NCI-H146 (cell line): ENCODE measurements at regions not wholly inside any gene's neighbourhood (a gene's known extent, or its start where the extent isn't known, plus 50 kb on each side); places are given as distances from the start of the nearest gene placed in this dataset.

Source experiments
- DNase-seq: peaks from one replicate; lab custom pipeline; 2025; lab: John Stamatoyannopoulos, UW

GRCh38 chr13:107252428-107252827, 684.5 kb upstream of the ARGLU1 start:
- no peak for DNase-seq

DNA sequence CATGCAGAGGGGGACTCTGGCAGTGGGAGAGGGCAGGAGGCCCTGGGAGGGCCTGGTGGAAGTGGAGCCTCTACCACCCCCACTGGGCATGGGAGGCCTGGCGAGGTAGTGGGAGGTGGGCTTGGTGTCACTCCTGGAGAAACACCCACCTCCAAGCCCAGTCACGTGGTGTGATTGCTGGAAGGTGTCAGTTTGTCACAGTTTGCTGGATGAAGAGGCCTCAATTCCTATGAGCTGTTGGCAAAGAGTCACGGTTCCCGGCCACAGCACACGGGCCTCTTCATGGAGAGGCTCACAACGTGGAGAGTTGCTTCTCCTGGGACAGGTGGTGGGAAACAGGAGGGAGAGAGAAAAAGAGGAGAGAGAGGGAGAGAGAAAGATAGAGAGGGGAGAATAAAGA, 684.1 kb upstream of the ARGLU1 start:
- no peak for DNase-seq

DNA sequence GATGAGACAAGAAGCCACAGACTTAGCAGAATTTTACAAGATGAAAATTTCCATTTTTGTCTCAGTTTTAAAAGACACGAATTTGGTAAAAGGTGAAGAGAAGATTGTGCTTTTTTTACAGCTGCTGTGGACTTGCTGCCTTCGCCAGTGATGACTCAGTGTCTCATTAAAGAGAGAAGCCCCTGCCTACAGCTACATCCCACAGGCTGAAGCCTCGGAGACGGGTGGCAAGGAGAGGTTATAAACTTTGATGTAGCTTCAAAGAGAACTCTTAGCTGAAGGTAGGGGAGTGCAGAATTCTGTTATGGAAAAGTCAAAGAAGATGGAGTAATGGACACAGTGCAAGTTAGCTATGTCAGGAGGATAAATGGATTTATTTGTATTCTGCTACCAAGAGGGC, 683.4 kb upstream of the ARGLU1 start:
- DNase-seq = no peak

GRCh38 chr13:107250628-107251027, 682.7 kb upstream of the ARGLU1 start:
- no peak for DNase-seq

DNA sequence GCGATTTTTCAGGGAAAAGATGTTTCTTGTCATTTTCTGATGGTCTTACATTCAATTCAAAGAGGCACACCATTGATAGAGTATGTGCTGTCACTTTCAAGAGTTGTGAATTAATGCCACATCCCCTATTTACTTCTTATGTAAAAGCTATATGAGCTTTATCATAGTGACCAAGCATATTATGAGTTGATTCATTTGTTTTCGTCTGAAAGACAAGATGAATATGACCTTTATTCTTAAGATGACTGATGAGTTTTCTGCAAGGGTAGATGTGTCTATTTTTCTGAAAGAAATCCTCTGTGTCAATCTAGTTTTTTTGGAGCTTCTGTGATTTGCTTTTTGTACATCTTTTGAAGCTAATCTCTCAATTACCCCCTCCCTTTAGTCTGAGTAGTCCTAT, 676.3 kb upstream of the ARGLU1 start:
- no peak for DNase-seq

DNA sequence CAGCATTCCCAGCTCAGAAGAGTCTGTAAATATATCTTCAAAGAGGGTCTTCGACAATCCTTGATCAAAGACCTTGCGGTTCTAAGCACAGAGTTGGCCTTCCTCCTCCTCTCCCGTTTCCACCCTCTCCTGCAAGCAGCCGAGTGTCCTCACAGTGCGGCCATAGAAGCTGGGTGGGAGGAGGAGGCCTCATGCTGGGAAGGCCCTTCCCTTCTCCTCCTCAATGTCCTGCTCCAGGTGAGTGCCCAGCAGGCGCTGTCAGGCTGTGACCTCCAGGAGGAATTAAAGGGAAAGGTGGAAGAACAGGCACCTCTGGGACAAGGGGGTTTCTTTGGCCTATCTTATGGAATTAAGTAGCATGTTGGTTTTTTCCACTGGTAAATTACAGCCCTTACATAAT, 674.2 kb upstream of the ARGLU1 start:
- no peak for DNase-seq

DNA sequence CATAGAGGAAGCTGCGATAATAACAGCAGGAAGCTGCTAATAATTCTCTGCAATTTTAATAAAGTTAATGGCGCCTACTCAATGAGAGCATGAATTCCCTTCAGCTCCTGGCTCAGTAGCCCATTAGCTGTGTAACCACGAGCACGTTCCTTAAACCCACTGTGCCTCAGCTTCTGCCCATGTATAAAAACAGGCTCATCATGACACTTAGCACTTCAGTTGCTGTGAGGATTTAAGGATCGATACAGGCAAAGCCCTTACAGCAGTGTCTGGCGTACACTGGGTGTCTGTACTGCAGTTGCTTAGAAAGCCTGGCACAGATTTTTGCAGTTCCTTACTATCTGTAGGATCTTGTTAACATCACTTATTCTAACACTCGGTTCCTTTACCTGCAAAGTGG, 673.4 kb upstream of the ARGLU1 start:
- no peak for DNase-seq

- no peak for DNase-seq
Measured at GRCh38 chr13:107239213-107239612, 671.3 kb upstream of the ARGLU1 start.

DNA sequence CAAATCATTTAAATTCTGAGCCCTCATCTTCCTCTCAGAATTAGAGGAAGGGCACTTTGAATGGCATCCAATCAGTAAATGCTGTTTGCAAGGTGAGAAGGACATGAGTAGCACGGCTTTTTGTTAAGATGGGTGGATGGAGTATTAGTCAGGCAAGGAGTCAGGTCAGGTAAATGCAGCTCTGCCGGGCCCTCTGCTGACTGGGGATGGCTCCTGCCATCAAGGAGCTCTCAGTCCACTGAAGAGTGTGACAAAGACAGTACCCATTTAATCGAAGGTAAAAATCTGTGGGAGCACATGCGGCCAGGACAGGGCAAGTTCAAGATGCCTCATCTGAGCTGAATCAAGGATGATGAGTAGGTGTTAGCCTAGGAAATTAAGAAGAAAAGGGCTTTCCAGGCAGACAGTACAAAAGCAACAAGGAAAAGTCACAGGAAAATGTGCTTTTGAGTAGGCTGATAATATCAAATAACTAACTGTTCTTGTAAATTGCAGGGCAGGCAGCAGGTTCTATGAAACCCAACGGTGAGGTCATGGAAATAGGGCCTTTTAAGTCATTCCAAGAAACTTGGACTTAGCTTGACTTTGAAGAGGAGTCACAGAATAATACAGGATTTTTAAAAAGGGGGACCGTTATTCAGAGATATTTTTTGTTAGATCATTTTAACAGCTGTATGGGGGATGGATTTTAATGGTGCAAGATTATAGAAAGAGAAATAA, 670.5 kb upstream of the ARGLU1 start:
- DNase-seq = no peak

DNA sequence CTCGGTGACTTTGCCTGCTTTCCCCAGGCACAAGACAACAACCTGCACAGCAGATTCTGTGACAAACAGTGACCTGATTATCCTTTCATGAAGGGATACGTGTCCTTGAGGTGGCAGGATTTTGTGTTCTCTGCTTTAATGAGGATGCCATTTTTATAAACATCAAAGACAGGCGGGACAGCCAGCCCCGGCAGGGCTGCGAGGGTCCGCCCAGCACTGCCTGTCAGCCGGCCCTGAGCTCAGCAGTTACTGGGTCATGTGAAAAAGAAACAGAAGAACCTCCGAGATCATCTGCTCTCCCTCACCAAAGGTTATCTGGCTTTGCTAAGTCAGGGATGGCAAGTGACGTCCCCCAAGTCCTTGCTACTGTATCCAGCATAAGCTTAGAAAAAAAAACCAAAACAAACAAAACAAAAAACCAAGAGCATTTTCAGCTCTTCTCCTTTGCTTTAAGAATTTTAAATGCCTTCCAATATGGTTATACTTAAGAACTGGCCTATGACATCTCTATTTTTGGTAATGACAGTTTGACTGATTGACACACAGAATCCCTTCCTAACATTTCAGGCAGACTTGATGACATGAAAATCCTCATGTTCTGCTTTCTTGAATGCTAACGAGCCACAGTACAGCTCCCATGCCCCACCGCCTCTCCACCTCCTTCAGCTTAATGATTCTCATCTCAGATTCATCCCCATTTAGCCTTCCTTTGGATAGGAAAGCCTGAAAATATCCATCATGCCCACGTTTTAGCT, 666.6 kb upstream of the ARGLU1 start:
- no peak for DNase-seq

DNA sequence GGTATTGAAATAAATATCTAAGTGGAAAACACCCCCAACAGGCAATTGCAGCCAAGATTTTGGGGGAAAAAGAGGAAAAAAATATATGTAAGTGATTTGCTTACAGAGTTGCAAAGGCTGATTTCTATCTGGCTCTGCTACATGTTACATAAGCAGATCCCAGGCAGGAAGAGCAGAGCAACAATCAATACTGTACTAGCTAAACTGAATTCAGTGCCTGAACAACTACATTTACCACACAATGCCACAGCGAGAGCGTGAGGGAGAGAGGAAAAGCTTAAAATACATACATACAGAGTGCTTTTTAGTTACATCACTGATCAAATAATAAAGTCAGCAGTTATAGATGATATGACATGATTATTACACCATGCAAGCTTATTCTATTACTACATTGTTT, 665.6 kb upstream of the ARGLU1 start:
- DNase-seq = no peak

DNA sequence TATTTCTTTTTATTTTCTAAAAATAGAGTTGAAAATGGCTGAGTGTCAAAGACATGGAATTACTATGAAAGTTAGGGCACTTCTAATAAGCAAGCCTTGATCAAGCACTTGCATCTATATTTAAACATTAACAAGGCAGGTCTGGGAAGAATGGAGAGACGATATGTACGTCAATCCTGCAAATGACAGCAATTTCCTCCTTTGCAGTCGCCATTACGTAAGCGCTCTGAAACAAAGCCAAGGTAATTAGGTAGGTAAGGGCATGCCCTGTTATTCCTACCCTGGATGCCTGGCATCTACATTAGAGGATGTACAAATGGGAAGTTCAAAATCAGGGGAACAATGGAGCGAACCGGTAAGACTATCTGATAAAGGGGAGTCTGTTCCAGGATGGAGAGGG, 664.0 kb upstream of the ARGLU1 start:
- DNase-seq = no peak

GRCh38 chr13:107223867-107224266, 655.9 kb upstream of the ARGLU1 start:
- no peak for DNase-seq

- no peak for DNase-seq
Measured at GRCh38 chr13:107222597-107222996, 654.7 kb upstream of the ARGLU1 start.

DNA sequence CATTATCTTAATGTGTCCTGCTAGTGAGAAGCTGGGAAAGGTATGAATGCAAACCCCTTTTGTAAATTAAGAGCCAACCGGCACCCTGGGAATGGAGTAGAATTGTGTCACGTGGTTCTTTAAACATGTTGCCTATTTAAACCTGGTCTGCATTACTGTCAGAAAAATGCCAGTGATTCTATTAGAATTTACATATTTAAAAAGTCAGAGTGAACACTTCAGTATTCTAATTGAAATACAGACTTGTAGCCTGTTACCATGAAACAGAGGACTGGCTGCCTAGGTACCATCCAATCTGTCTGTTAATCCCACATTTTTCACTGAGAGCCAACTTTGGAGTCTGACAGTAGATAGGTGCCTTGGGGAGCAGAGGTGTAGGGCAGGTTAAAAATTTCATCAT, 652.3 kb upstream of the ARGLU1 start:
- no peak for DNase-seq

- DNase-seq = no peak
Measured at GRCh38 chr13:107217251-107217650, 649.3 kb upstream of the ARGLU1 start.

- DNase-seq = no peak
Measured at GRCh38 chr13:107216046-107216755, 648.3 kb upstream of the ARGLU1 start.

DNA sequence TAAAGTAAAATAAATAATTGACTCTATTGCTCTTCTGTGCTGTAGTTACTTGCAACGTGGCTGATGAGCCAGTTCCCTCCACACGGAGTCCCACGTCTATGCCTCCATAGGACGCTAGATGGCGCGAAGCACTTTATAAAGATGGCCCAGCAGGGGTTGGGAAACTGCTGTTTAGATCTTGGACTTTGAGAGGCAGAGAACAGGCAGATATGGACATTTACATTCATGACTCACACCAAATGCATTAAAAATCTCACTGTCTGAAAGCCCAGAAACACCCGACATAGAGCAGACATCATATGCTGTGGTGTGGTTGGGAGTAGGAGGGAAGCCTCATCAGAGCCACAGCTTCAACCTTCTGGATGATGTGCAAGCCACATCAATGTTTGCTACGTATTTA, 643.1 kb upstream of the ARGLU1 start:
- DNase-seq = peak; percentile 77

DNA sequence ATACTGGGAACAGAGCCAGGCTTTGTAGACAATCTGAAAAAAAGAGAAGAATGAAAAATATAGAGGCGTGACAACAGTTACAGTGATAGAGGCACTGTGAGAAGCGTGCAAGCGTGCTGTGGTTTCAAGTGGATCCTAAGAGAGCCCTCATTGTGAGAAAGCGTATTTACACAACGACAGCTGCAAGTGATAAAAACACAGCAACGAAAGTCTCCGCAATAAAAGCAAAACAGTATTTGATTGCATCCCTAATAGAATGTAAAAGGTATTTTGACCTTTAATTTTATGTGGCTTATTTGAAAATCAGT, 642.7 kb upstream of the ARGLU1 start:
- peak; percentile 50 for DNase-seq

- no peak for DNase-seq
Measured at GRCh38 chr13:107209824-107210722, 642.1 kb upstream of the ARGLU1 start.

GRCh38 chr13:107208889-107209288, 641.0 kb upstream of the ARGLU1 start:
- no peak for DNase-seq
